Stimulated activated CD8-positive, alpha-beta memory T cell treated with anti-CD3 and anti-CD28 coated beads, Interleukin-12 subunit alpha, Interleukin-12 subunit beta, amount 100 ng/mL, for 1 hour (primary cell): ENCODE measurements at regions not wholly inside any gene's neighbourhood (a gene's known extent, or its start where the extent isn't known, plus 50 kb on each side); places are given as distances from the start of the nearest gene placed in this dataset.
"Not testable (repeated sequence)": the region's sequence is repeated elsewhere in the genome, so short reads cannot be mapped to it uniquely, and the experiment has no call there.

Experiments used
- DNase-seq: peaks from one replicate; pipeline ENCODE4 v3.0.0-alpha.2; 2020; ENCODE audit warnings: low read depth

- no peak for DNase-seq
These were observed 79.4 kb downstream of the IGLL1 start for GRCh38 chr22:23500508-23501260.

GRCh38 chr22:23499845-23500500, 80.1 kb downstream of the IGLL1 start:
- DNase-seq = no peak

- DNase-seq = no peak
These were observed 81.0 kb downstream of the IGLL1 start for GRCh38 chr22:23498811-23499798.

GRCh38 chr22:23497889-23498288, 82.2 kb downstream of the IGLL1 start:
- not testable (repeated sequence) for DNase-seq

GRCh38 chr22:23497016-23497885, 82.8 kb downstream of the IGLL1 start:
- DNase-seq = no peak

- no peak for DNase-seq
These were observed 83.7 kb downstream of the IGLL1 start for GRCh38 chr22:23496445-23496833.

GRCh38 chr22:23495614-23496444, 84.3 kb downstream of the IGLL1 start:
- DNase-seq = no peak

- no peak for DNase-seq
These were observed 85.2 kb downstream of the IGLL1 start for GRCh38 chr22:23494930-23495266.

GRCh38 chr22:23485490-23485889, 94.6 kb downstream of the IGLL1 start:
- DNase-seq = no peak

- DNase-seq = no peak
These were observed 95.4 kb downstream of the IGLL1 start for GRCh38 chr22:23484651-23485050.

GRCh38 chr22:23481369-23481768, 98.7 kb downstream of the IGLL1 start:
- no peak for DNase-seq

GRCh38 chr22:23478175-23478574, 101.9 kb downstream of the IGLL1 start:
- no peak for DNase-seq

- DNase-seq = not testable (repeated sequence)
These were observed 105.6 kb downstream of the IGLL1 start for GRCh38 chr22:23474531-23474930.

GRCh38 chr22:23473901-23474300, 106.2 kb downstream of the IGLL1 start:
- no peak for DNase-seq

- DNase-seq = not testable (repeated sequence)
These were observed 107.7 kb downstream of the IGLL1 start for GRCh38 chr22:23472376-23472775.

- DNase-seq = no peak
These were observed 108.4 kb downstream of the IGLL1 start for GRCh38 chr22:23471698-23472097.

- no peak for DNase-seq
These were observed 109.2 kb downstream of the IGLL1 start for GRCh38 chr22:23470811-23471389.

- DNase-seq = no peak
These were observed 112.3 kb downstream of the IGLL1 start for GRCh38 chr22:23467721-23468294.

GRCh38 chr22:23466351-23466750, 113.7 kb downstream of the IGLL1 start:
- no peak for DNase-seq

GRCh38 chr22:23464796-23465195, 115.3 kb downstream of the IGLL1 start:
- DNase-seq = not testable (repeated sequence)
